ENCODE measurements at regions not wholly inside any gene's neighbourhood (a gene's known extent, or its start where the extent isn't known, plus 50 kb on each side); places are given as distances from the start of the nearest gene placed in this dataset.
"Not testable (repeated sequence)": the region's sequence is repeated elsewhere in the genome, so short reads cannot be mapped to it uniquely, and the experiment has no call there.

DNA sequence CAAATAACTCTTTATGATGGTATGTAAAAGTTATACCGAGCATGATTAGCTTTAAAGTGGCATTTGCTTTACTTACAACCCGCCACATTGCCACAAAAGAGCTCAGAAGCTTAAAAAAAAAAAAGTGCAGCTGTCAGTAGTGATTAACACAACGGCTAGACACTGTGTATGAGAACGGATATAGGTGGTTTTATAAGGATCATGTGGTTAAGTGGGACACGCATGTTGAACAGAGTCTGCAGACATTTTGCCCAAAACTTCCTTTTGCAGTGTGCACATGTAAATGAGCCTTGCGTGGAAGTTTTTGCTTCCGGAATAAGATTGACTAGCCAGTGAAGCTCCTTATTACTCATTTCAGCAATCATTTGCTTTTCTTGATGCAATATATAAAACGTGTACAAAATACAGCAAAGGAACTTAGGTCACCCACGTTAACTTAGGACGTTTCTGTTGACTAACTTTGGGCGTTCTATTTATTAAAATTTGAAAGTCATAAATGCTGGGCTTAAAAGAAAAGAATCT, 58.7 kb upstream of the RGS1 start:
- WGBS, 2 donors = 39 to 45% methylated on average over 11 of the region's 11 CpGs

DNA sequence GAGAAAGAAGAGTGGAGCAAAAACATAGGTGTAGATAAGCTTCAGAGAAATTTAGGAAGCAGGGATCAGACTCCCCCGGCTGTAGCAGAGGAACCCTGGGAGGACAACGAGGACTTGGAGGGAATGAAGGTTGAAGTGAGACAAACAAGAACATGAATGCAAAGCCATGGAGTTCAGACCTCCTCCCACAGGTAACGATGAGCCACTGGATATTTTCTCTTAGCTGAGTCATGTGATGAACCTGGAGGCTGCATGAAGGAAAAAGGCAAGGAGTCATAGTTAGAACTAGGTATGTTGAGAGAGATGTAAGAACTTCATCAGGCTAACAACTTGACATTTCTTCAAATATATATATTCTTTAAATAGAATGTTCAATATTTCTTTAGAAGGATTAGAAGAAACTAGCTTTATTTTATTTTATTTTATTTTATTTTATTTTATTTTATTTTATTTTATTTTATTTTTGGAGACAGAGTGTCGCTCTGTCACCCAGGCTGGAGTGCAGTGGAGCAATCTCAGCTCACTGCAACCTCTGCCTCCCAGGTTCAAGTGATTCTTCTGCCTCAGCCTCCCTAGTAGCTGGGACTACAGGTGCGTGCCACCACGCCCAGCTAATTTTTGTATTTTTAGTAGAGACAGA, 57.7 kb upstream of the RGS1 start:
- H3K9me3 ChIP-seq (ENCODE audit: control insufficient read depth in 2 of 2, insufficient read depth in 1 of 2, low read depth in 1 of 2, low read length in 1 of 2); H3K27me3 ChIP-seq (ENCODE audit: control insufficient read depth in 1 of 2, insufficient read depth in 2 of 2, low read length in 2 of 2); H3K27ac ChIP-seq (ENCODE audit: low read depth in 2 of 2, low read length in 1 of 2); H3K4me1 ChIP-seq (ENCODE audit: control insufficient read depth in 2 of 2, insufficient read depth in 2 of 2, low read length in 1 of 2); H3K36me3 ChIP-seq (ENCODE audit: control insufficient read depth in 2 of 2, insufficient read depth in 2 of 2, low read length in 1 of 2); H3K4me3 ChIP-seq (ENCODE audit: low read depth in 1 of 2, low read length in 2 of 2): not testable (repeated sequence)
- WGBS, 2 donors = 84 to 93% methylated on average over 6 of the region's 6 CpGs

More for the DNA sequence above, 58.7 kb upstream of the RGS1 start:
- Histone ChIP-seq H3K9me3 (ENCODE audit: control insufficient read depth in 2 of 2, insufficient read depth in 1 of 2, low read depth in 1 of 2, low read length in 1 of 2) (no peaks in the 10 kb centered on the region), H3K27ac (ENCODE audit: low read depth in 2 of 2, low read length in 1 of 2) (no peak overlapping the region), H3K4me3 (ENCODE audit: low read depth in 1 of 2, low read length in 2 of 2) (no peak overlapping the region), H3K36me3 (ENCODE audit: control insufficient read depth in 2 of 2, insufficient read depth in 2 of 2, low read length in 1 of 2) (no peaks in the 10 kb centered on the region), H3K27me3 (ENCODE audit: control insufficient read depth in 1 of 2, insufficient read depth in 2 of 2, low read length in 2 of 2) (no peaks in the 10 kb centered on the region), H3K4me1 (ENCODE audit: control insufficient read depth in 2 of 2, insufficient read depth in 2 of 2, low read length in 1 of 2) (no peaks in the 10 kb centered on the region)

DNA sequence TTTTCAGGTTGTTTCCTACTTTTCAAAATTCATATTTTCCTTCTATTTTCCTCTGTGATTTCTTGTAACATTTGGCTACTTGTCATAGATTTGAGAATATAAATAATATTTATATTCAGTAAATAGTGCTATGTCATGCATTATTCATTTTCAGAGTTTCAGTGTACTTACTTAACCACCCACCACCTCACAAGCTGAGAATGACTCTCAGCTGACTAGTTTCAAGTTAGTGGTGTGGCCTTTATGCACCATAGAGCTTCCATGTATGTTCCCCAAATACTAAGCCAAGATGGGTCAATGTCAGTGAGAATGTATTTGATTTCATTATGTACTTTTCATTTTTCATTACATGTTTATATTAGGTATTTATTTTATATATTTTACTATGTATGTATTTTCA, 56.9 kb upstream of the RGS1 start:
- no peaks in the 10 kb centered on the region for H3K36me3 ChIP-seq (ENCODE audit: control insufficient read depth in 2 of 2, insufficient read depth in 2 of 2, low read length in 1 of 2)
- no peak overlapping the region for H3K27ac ChIP-seq (ENCODE audit: low read depth in 2 of 2, low read length in 1 of 2)
- no peaks in the 10 kb centered on the region for H3K4me1 ChIP-seq (ENCODE audit: control insufficient read depth in 2 of 2, insufficient read depth in 2 of 2, low read length in 1 of 2)

DNA sequence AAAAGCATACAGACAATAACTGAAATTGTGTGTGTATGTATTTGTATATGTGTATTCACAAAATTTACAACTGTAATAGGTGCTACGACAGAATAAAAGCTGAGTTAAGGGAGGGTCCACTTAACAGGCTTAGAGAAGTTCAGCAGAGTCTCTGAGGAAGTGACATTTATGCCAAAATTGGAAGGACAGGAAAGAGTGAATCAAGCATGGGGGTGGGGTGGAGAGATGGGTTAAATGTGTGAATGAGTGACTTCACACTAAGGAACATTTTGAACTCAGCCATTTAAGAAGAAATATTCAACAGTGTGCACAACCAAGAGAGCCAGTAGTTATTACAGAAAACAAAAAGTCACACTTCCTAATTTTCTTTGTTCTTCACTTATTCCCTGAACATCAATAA, 53.8 kb upstream of the RGS1 start:
- no peak overlapping the region for H3K27ac ChIP-seq (ENCODE audit: low read depth in 2 of 2, low read length in 1 of 2)
- no peaks in the 10 kb centered on the region for H3K36me3 ChIP-seq (ENCODE audit: control insufficient read depth in 2 of 2, insufficient read depth in 2 of 2, low read length in 1 of 2)
- no peak overlapping the region for H3K4me3 ChIP-seq (ENCODE audit: low read depth in 1 of 2, low read length in 2 of 2)
- H3K27me3 ChIP-seq (ENCODE audit: control insufficient read depth in 1 of 2, insufficient read depth in 2 of 2, low read length in 2 of 2) = no peaks in the 10 kb centered on the region
- 66 to 67% methylated on average over 1 of the region's 1 CpG for WGBS, 2 donors
- H3K9me3 ChIP-seq (ENCODE audit: control insufficient read depth in 2 of 2, insufficient read depth in 1 of 2, low read depth in 1 of 2, low read length in 1 of 2) = no peaks in the 10 kb centered on the region
- no peaks in the 10 kb centered on the region for H3K4me1 ChIP-seq (ENCODE audit: control insufficient read depth in 2 of 2, insufficient read depth in 2 of 2, low read length in 1 of 2)

More for the DNA sequence above, 56.9 kb upstream of the RGS1 start:
- Histone ChIP-seq H3K27me3 (ENCODE audit: control insufficient read depth in 1 of 2, insufficient read depth in 2 of 2, low read length in 2 of 2) (no peaks in the 10 kb centered on the region), H3K4me3 (ENCODE audit: low read depth in 1 of 2, low read length in 2 of 2) (no peak overlapping the region), H3K9me3 (ENCODE audit: control insufficient read depth in 2 of 2, insufficient read depth in 1 of 2, low read depth in 1 of 2, low read length in 1 of 2) (no peaks in the 10 kb centered on the region)

DNA sequence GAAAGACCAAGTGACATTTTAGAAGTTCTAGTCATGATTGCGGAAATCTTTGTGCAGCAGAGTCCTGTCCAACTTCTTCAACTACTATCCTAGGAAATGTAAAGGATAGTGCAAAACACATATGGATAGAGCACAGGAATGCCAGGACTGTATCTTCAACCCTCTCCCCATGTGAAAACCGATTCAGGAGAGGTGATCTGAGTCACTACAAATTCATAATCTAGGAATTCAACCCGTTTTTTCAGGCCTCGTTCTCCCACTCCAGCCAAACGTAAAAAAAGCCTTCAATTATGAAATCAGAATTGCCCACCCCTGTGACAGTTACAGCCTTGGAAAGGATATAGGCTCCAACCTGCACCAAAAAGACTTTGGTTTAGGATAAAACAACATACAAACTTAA, 52.9 kb upstream of the RGS1 start:
- H3K36me3 ChIP-seq (ENCODE audit: control insufficient read depth in 2 of 2, insufficient read depth in 2 of 2, low read length in 1 of 2) = no peaks in the 10 kb centered on the region
- no peaks in the 10 kb centered on the region for H3K27me3 ChIP-seq (ENCODE audit: control insufficient read depth in 1 of 2, insufficient read depth in 2 of 2, low read length in 2 of 2)
- H3K27ac ChIP-seq (ENCODE audit: low read depth in 2 of 2, low read length in 1 of 2) = no peak overlapping the region
- 91 to 93% methylated on average over 5 of the region's 5 CpGs for WGBS, 2 donors
- H3K4me1 ChIP-seq (ENCODE audit: control insufficient read depth in 2 of 2, insufficient read depth in 2 of 2, low read length in 1 of 2) = no peaks in the 10 kb centered on the region
- H3K4me3 ChIP-seq (ENCODE audit: low read depth in 1 of 2, low read length in 2 of 2) = no peak overlapping the region
- H3K9me3 ChIP-seq (ENCODE audit: control insufficient read depth in 2 of 2, insufficient read depth in 1 of 2, low read depth in 1 of 2, low read length in 1 of 2) = no peaks in the 10 kb centered on the region

DNA sequence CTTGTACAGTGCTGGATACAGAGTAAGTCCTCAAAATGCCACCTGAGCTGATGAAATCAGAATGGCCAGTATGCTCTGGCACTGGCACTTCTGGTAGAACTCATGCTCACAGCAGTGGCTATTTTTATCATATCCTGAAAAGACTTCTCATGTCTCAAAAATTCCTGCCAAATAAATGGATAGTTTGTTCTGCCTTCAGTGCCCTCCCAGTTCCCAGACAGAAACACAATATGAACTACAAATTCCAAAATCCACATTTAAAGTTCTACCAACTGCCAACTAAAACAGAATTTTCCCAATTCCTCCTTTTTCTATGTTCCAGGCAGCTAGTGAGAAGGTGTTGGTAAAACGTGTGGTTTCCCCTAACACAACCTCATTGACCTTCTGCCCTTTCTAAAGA, 51.4 kb upstream of the RGS1 start:
- no peak overlapping the region for H3K27ac ChIP-seq (ENCODE audit: low read depth in 2 of 2, low read length in 1 of 2)
- H3K4me3 ChIP-seq (ENCODE audit: low read depth in 1 of 2, low read length in 2 of 2) = no peak overlapping the region
- no peaks in the 10 kb centered on the region for H3K27me3 ChIP-seq (ENCODE audit: control insufficient read depth in 1 of 2, insufficient read depth in 2 of 2, low read length in 2 of 2)
- H3K36me3 ChIP-seq (ENCODE audit: control insufficient read depth in 2 of 2, insufficient read depth in 2 of 2, low read length in 1 of 2) = no peaks in the 10 kb centered on the region
- no peaks in the 10 kb centered on the region for H3K4me1 ChIP-seq (ENCODE audit: control insufficient read depth in 2 of 2, insufficient read depth in 2 of 2, low read length in 1 of 2)
- WGBS, 2 donors = 44 to 47% methylated on average over 1 of the region's 1 CpG
- no peaks in the 10 kb centered on the region for H3K9me3 ChIP-seq (ENCODE audit: control insufficient read depth in 2 of 2, insufficient read depth in 1 of 2, low read depth in 1 of 2, low read length in 1 of 2)
